Adrenal gland (tissue), 5 donors: ENCODE measurements at regions not wholly inside any gene's neighbourhood (a gene's known extent, or its start where the extent isn't known, plus 50 kb on each side); places are given as distances from the start of the nearest gene placed in this dataset.

Experiments used
- POLR2A ChIP-seq, 2 donors: fragments of 450-650 bp; IDR thresholded peaks; one replicate each; pipeline ENCODE4 v1.6.1; 2017; ENCODE audit warnings: antibody characterized with exemption in 2 of 2, mild to moderate bottlenecking in 2 of 2, moderate library complexity in 1 of 2
- TF ChIP-seq, protein P1 (sequence below), 6 experiments: fragments of 450-650 bp in 4 of 6; fragments of 200-600 bp in 2 of 6; sonication (generic) in 1 of 6; IDR thresholded peaks; 1 replicate in 5 of 6; 2 replicates in 1 of 6; pipeline versions ENCODE4 v1.5.1 to v1.8.0; 2016 to 2021; ENCODE audit warnings: antibody characterized with exemption in 6 of 6, mild to moderate bottlenecking in 2 of 6, moderate library complexity in 1 of 6
- donor health status: DM: no; HTN: no; CAD: no.

DNA sequence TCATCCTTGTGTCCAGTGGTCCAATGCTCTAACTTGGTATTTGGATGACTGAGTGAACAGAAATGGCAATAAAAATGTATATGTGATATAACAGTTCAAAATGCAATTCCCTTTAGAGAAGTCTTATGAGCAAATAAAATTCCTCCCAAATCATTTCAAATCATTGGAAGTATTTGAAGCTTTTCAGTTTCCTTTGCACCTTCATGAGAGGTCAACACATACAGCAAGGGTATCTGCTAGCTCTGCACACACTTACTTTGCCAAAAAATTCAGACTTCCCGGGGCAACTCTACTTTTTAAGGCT, 423.7 kb downstream of the ATP23 start:
- TF ChIP-seq, protein P1, sequence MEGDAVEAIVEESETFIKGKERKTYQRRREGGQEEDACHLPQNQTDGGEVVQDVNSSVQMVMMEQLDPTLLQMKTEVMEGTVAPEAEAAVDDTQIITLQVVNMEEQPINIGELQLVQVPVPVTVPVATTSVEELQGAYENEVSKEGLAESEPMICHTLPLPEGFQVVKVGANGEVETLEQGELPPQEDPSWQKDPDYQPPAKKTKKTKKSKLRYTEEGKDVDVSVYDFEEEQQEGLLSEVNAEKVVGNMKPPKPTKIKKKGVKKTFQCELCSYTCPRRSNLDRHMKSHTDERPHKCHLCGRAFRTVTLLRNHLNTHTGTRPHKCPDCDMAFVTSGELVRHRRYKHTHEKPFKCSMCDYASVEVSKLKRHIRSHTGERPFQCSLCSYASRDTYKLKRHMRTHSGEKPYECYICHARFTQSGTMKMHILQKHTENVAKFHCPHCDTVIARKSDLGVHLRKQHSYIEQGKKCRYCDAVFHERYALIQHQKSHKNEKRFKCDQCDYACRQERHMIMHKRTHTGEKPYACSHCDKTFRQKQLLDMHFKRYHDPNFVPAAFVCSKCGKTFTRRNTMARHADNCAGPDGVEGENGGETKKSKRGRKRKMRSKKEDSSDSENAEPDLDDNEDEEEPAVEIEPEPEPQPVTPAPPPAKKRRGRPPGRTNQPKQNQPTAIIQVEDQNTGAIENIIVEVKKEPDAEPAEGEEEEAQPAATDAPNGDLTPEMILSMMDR (IDR thresholded peaks at IDR 0.05), result no peak
- TF ChIP-seq POLR2A (IDR thresholded peaks at IDR 0.05), result no peak
